Colonic mucosa (tissue), 4 donors: ENCODE measurements at regions not wholly inside any gene's neighbourhood (a gene's known extent, or its start where the extent isn't known, plus 50 kb on each side); places are given as distances from the start of the nearest gene placed in this dataset.
A peak's percentile ranks its signal among the peaks of the same experiment; 100 is the strongest.

Experiments
- DNase-seq: peaks from one replicate; pipeline ENCODE4 v3.0.0-alpha.2; 2020
- H3K27ac ChIP-seq: fragments of 200-600 bp; one replicate; pipeline ENCODE4 v1.8.0; 2021
- H3K27me3 ChIP-seq: fragments of 200-600 bp; one replicate; pipeline ENCODE4 v1.8.0; 2021
- H3K36me3 ChIP-seq: fragments of 200-600 bp; one replicate; pipeline ENCODE4 v1.8.0; 2021
- H3K4me1 ChIP-seq: fragments of 200-600 bp; one replicate; pipeline ENCODE4 v1.8.0; 2021; ENCODE audit warnings: mild to moderate bottlenecking
- H3K4me3 ChIP-seq: fragments of 200-600 bp; one replicate; pipeline ENCODE4 v1.8.0; 2021
- H3K9ac ChIP-seq, 2 donors: one replicate each; pipeline ENCODE4 v1.7.0; 2013; ENCODE audit warnings: control low read depth in 2 of 2, low read depth in 2 of 2, low read length in 2 of 2
- H3K9me3 ChIP-seq: fragments of 200-600 bp; one replicate; pipeline ENCODE4 v1.8.0; 2021
- intact Hi-C: fragments of 100-400 bp; cut with DNase I; formaldehyde crosslinking; loops from one replicate; pipeline ENCODE4 v1.14.1; 2022
- TF ChIP-seq, protein P1 (sequence below): fragments of 200-600 bp; IDR thresholded peaks from one replicate; pipeline ENCODE4 v1.8.0; 2022; ENCODE audit warnings: antibody characterized with exemption, mild to moderate bottlenecking
- donor health status: healthy.
- donor health status: DM: no; HTN: no; CAD: no.
- donor health status: DM: no; HTN: no; CAD: no.

DNA sequence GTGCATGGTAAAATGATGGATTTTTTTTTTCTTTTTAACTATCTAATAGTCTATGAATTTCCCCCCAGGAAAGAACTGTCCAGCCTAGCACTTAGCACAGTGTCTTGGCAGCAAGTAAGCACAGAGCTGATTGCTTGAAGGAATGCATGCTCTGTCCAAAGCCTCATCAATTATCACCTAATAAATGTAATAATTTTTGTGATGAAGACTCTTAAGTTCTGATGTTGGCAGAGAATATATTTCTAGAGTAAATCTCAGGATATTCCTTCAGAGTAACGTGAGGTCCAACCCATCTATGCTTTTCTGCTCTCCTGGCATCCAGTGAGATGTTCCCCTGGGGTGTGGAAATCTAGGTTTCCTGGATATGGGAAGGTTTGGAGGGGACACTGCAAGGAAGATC lies 152.4 kb downstream of the TMX1 start:
- no peak overlapping the region for H3K9ac ChIP-seq
- no peaks in the 10 kb centered on the region for H3K9me3 ChIP-seq
- H3K27me3 ChIP-seq: no peaks in the 10 kb centered on the region
- no peaks in the 10 kb centered on the region for H3K4me1 ChIP-seq
- no peak overlapping the region for H3K4me3 ChIP-seq
- intact Hi-C loops: no loop called here
- no peaks in the 10 kb centered on the region for H3K36me3 ChIP-seq
- TF ChIP-seq, protein P1, sequence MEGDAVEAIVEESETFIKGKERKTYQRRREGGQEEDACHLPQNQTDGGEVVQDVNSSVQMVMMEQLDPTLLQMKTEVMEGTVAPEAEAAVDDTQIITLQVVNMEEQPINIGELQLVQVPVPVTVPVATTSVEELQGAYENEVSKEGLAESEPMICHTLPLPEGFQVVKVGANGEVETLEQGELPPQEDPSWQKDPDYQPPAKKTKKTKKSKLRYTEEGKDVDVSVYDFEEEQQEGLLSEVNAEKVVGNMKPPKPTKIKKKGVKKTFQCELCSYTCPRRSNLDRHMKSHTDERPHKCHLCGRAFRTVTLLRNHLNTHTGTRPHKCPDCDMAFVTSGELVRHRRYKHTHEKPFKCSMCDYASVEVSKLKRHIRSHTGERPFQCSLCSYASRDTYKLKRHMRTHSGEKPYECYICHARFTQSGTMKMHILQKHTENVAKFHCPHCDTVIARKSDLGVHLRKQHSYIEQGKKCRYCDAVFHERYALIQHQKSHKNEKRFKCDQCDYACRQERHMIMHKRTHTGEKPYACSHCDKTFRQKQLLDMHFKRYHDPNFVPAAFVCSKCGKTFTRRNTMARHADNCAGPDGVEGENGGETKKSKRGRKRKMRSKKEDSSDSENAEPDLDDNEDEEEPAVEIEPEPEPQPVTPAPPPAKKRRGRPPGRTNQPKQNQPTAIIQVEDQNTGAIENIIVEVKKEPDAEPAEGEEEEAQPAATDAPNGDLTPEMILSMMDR: no peak
- DNase-seq: no peak
- no peak overlapping the region for H3K27ac ChIP-seq

DNA sequence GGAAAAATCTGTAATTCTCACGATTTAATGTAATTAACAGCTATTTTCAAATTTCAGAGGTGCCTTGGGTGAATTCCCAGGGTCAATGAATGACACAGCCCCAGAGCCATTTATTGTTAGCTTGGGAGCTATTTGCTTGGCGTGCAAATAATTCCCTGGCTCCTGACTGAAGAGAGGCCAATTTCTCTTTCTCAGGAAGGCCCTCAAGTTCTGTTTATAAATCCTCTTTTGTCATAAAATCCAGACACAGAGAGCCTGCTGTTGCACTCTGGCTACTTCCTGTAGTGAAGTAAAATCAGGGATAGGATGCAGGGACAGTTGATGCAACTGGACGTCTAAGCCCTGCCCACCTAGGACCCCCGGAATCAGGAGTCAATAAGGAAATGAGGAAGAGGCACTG lies 154.3 kb downstream of the TMX1 start:
- Histone ChIP-seq H3K36me3 (no peaks in the 10 kb centered on the region), H3K4me1 (no peaks in the 10 kb centered on the region), H3K4me3 (no peak overlapping the region), H3K27ac (peak overlapping the region; percentile 26), H3K27me3 (no peaks in the 10 kb centered on the region), H3K9ac (no peak overlapping the region), H3K9me3 (no peaks in the 10 kb centered on the region)
- TF ChIP-seq, protein P1: no peak
- no peak for DNase-seq
- intact Hi-C loops: no loop called here

DNA sequence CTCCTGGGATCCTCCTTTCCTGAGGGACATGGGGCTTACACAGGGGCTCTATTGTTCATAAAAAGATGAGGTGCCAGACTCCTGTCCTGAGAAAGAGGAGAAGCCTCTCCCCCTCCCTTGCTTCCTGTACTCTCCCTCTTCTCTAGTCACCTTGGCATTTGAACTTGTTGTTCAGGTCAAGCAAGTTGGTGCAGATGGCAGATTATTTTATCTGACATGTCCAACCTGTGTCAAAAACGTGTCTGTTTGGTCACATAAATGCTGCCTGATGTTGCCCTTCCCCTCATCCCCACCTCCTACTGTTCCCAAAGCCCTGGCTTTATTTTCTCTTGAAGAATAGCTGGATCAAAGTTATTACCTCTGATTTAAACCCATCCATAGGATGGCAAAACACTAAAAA lies 154.8 kb downstream of the TMX1 start:
- no peaks in the 10 kb centered on the region for H3K9me3 ChIP-seq
- intact Hi-C loops: no loop called here
- DNase-seq: no peak
- no peak overlapping the region for H3K4me3 ChIP-seq
- H3K36me3 ChIP-seq: no peaks in the 10 kb centered on the region
- TF ChIP-seq, protein P1: no peak
- no peaks in the 10 kb centered on the region for H3K4me1 ChIP-seq
- H3K27me3 ChIP-seq: no peaks in the 10 kb centered on the region
- H3K9ac ChIP-seq: no peak overlapping the region
- peak overlapping the region; percentile 26 for H3K27ac ChIP-seq

- H3K9ac ChIP-seq: no peak overlapping the region
- DNase-seq: no peak
- intact Hi-C loops: no loop called here
- H3K27ac ChIP-seq: peak overlapping the region; percentile 26
- H3K4me3 ChIP-seq: no peak overlapping the region
- no peaks in the 10 kb centered on the region for H3K36me3 ChIP-seq
- no peaks in the 10 kb centered on the region for H3K27me3 ChIP-seq
- TF ChIP-seq, protein P1: no peak
- no peaks in the 10 kb centered on the region for H3K9me3 ChIP-seq
- H3K4me1 ChIP-seq: no peaks in the 10 kb centered on the region
Observed at GRCh38 chr14:51395361-51395849, 155.4 kb downstream of the TMX1 start.

GRCh38 chr14:51396222-51396815 lies 156.3 kb downstream of the TMX1 start:
- Histone ChIP-seq H3K36me3 (no peaks in the 10 kb centered on the region), H3K9ac (no peak overlapping the region), H3K27ac (peak overlapping the region; percentile 26), H3K27me3 (no peaks in the 10 kb centered on the region), H3K4me1 (no peaks in the 10 kb centered on the region), H3K4me3 (no peak overlapping the region), H3K9me3 (no peaks in the 10 kb centered on the region)
- TF ChIP-seq, protein P1: no peak
- no peak for DNase-seq
- intact Hi-C loops: no loop called here
